GM19025 (cell line): ENCODE measurements at regions not wholly inside any gene's neighbourhood (a gene's known extent, or its start where the extent isn't known, plus 50 kb on each side); places are given as distances from the start of the nearest gene placed in this dataset.

Source experiments
- ATAC-seq: cut with Tn5 transposase; IDR thresholded peaks from one replicate; pipeline ENCODE4 v1.9.1; 2021; ENCODE audit warnings: mild to moderate bottlenecking, low read depth, moderate library complexity; ENCODE audit not compliant: unreplicated experiment

- ATAC-seq, result no peak
These were observed 259.9 kb upstream of the KCNH8 start for GRCh38 chr3:18888370-18888769.

GRCh38 chr3:18886331-18886730 lies 262.0 kb upstream of the KCNH8 start:
- no peak for ATAC-seq

GRCh38 chr3:18885612-18886011 lies 262.7 kb upstream of the KCNH8 start:
- ATAC-seq, result no peak

GRCh38 chr3:18883571-18883970 lies 264.7 kb upstream of the KCNH8 start:
- ATAC-seq, result no peak

GRCh38 chr3:18880691-18881090 lies 267.6 kb upstream of the KCNH8 start:
- no peak for ATAC-seq

GRCh38 chr3:18872466-18872865 lies 275.8 kb upstream of the KCNH8 start:
- ATAC-seq, result no peak

- no peak for ATAC-seq
These were observed 277.7 kb upstream of the KCNH8 start for GRCh38 chr3:18870642-18871041.

GRCh38 chr3:18870074-18870640 lies 278.2 kb upstream of the KCNH8 start:
- ATAC-seq, result no peak

- ATAC-seq, result no peak
These were observed 279.2 kb upstream of the KCNH8 start for GRCh38 chr3:18868911-18869689.

- ATAC-seq, result no peak
These were observed 281.4 kb upstream of the KCNH8 start for GRCh38 chr3:18866899-18867298.

- ATAC-seq, result no peak
These were observed 283.2 kb upstream of the KCNH8 start for GRCh38 chr3:18864933-18865731.

GRCh38 chr3:18862077-18862476 lies 286.2 kb upstream of the KCNH8 start:
- ATAC-seq, result no peak

GRCh38 chr3:18861137-18861536 lies 287.2 kb upstream of the KCNH8 start:
- ATAC-seq, result no peak

GRCh38 chr3:18853269-18853668 lies 295.0 kb upstream of the KCNH8 start:
- ATAC-seq, result no peak

- ATAC-seq, result no peak
These were observed 300.6 kb upstream of the KCNH8 start for GRCh38 chr3:18847583-18848197.

GRCh38 chr3:18843983-18844382 lies 304.3 kb upstream of the KCNH8 start:
- ATAC-seq, result no peak

GRCh38 chr3:18843188-18843587 lies 305.1 kb upstream of the KCNH8 start:
- no peak for ATAC-seq

GRCh38 chr3:18841422-18842343 lies 306.6 kb upstream of the KCNH8 start:
- ATAC-seq, result no peak

- no peak for ATAC-seq
These were observed 307.7 kb upstream of the KCNH8 start for GRCh38 chr3:18840535-18841137.

- ATAC-seq, result no peak
These were observed 309.6 kb upstream of the KCNH8 start for GRCh38 chr3:18838758-18839157.
